Endodermal cell (in vitro differentiated cells): ENCODE measurements at regions not wholly inside any gene's neighbourhood (a gene's known extent, or its start where the extent isn't known, plus 50 kb on each side); places are given as distances from the start of the nearest gene placed in this dataset.

Experiments used
- DNase-seq: peaks from one replicate; pipeline ENCODE4 v3.0.0-alpha.2; 2017
- H3K27ac ChIP-seq: 2 replicates; pipeline ENCODE4 v1.5.1; 2013; ENCODE audit warnings: mild to moderate bottlenecking, low read depth, low read length, moderate library complexity
- H3K27me3 ChIP-seq: 2 replicates; pipeline ENCODE4 v1.6.1; 2013; ENCODE audit warnings: mild to moderate bottlenecking, low read length, moderate library complexity; ENCODE audit not compliant: insufficient read depth, control insufficient read depth, poor library complexity, severe bottlenecking
- H3K36me3 ChIP-seq: 2 replicates; pipeline ENCODE4 v1.7.0; 2013; ENCODE audit warnings: mild to moderate bottlenecking, low read length, moderate library complexity; ENCODE audit not compliant: control insufficient read depth, insufficient read depth
- H3K4me1 ChIP-seq: one replicate; pipeline ENCODE4 v1.7.0; 2013; ENCODE audit warnings: low read length; ENCODE audit not compliant: control insufficient read depth, insufficient read depth
- H3K4me3 ChIP-seq: 2 replicates; pipeline ENCODE4 v1.5.1; 2013; ENCODE audit warnings: mild to moderate bottlenecking, low read length, moderate library complexity
- H3K9ac ChIP-seq: 2 replicates; pipeline ENCODE4 v1.6.1; 2013; ENCODE audit warnings: mild to moderate bottlenecking, low read length, moderate library complexity; ENCODE audit not compliant: poor library complexity, severe bottlenecking; ENCODE audit errors: extremely low read depth
- H3K9me3 ChIP-seq: 2 replicates; pipeline ENCODE4 v1.6.1; 2013; ENCODE audit warnings: mild to moderate bottlenecking, low read length, moderate library complexity; ENCODE audit not compliant: control insufficient read depth
- H3K27ac Mint-ChIP-seq: 2 replicates; pipeline ENCODE4 v1.8.0; 2020; ENCODE audit warnings: mixed read lengths
- H3K27me3 Mint-ChIP-seq: 2 replicates; pipeline ENCODE4 v1.8.0; 2021; ENCODE audit warnings: mild to moderate bottlenecking, mixed read lengths; ENCODE audit not compliant: insufficient read depth
- H3K36me3 Mint-ChIP-seq: 2 replicates; pipeline ENCODE4 v1.8.0; 2020; ENCODE audit warnings: low read depth, mixed read lengths
- H3K4me1 Mint-ChIP-seq: 2 replicates; pipeline ENCODE4 v1.8.0; 2020; ENCODE audit warnings: mixed read lengths
- H3K4me3 Mint-ChIP-seq: 2 replicates; pipeline ENCODE4 v1.8.0; 2020; ENCODE audit warnings: mild to moderate bottlenecking, moderate library complexity, mixed read lengths
- H3K9me3 Mint-ChIP-seq: 2 replicates; pipeline ENCODE4 v1.8.0; 2020; ENCODE audit warnings: mild to moderate bottlenecking, mixed read lengths
- WGBS, 2 experiments: methylation state at CpG; one replicate each; pipeline versions ENCODE4 v1.1.5 to v1.1.7; 2013; ENCODE audit warnings: missing lambda C conversion rate in 2 of 2, mixed read lengths in 1 of 2; ENCODE audit not compliant: insufficient coverage in 1 of 2, insufficient read length in 1 of 2; 5-methylcytosine and 5-hydroxymethylcytosine counted together
- TF ChIP-seq, protein P1 (sequence below): fragments of 200-600 bp; sonication (generic); conservative IDR thresholded peaks from 2 replicates; pipeline ENCODE4 v1.5.0; 2021; ENCODE audit warnings: antibody characterized with exemption, mild to moderate bottlenecking

GRCh38 chr7:113968713-113969112, 49.9 kb upstream of the PPP1R3A start:
- Histone ChIP-seq H3K9me3 (no peaks in the 10 kb centered on the region), H3K36me3 (no peaks in the 10 kb centered on the region), H3K9ac (no peak overlapping the region), H3K27me3 (no peaks in the 10 kb centered on the region), H3K4me3 (no peak overlapping the region), H3K4me1 (no peaks in the 10 kb centered on the region), H3K27ac (no peak overlapping the region)
- TF ChIP-seq, protein P1, sequence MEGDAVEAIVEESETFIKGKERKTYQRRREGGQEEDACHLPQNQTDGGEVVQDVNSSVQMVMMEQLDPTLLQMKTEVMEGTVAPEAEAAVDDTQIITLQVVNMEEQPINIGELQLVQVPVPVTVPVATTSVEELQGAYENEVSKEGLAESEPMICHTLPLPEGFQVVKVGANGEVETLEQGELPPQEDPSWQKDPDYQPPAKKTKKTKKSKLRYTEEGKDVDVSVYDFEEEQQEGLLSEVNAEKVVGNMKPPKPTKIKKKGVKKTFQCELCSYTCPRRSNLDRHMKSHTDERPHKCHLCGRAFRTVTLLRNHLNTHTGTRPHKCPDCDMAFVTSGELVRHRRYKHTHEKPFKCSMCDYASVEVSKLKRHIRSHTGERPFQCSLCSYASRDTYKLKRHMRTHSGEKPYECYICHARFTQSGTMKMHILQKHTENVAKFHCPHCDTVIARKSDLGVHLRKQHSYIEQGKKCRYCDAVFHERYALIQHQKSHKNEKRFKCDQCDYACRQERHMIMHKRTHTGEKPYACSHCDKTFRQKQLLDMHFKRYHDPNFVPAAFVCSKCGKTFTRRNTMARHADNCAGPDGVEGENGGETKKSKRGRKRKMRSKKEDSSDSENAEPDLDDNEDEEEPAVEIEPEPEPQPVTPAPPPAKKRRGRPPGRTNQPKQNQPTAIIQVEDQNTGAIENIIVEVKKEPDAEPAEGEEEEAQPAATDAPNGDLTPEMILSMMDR: no peak
- Mint-ChIP-seq H3K4me1 (no peaks in the 10 kb centered on the region), H3K36me3 (no peaks in the 10 kb centered on the region), H3K4me3 (no peak overlapping the region), H3K27ac (no peak overlapping the region), H3K27me3 (no peaks in the 10 kb centered on the region), H3K9me3 (no peaks in the 10 kb centered on the region)
- WGBS, 2 experiments: 45 to 50% methylated on average over 2 of the region's 2 CpGs
- DNase-seq: no peak
